IPS-NIHi7 (cell line): ENCODE measurements at regions not wholly inside any gene's neighbourhood (a gene's known extent, or its start where the extent isn't known, plus 50 kb on each side); places are given as distances from the start of the nearest gene placed in this dataset.
"Not testable (repeated sequence)": the region's sequence is repeated elsewhere in the genome, so short reads cannot be mapped to it uniquely, and the experiment has no call there.

Experiments
- DNase-seq: peaks from one replicate; pipeline ENCODE4 v3.0.0; 2012; ENCODE audit warnings: mixed read lengths; ENCODE audit errors: extremely low spot score

DNA sequence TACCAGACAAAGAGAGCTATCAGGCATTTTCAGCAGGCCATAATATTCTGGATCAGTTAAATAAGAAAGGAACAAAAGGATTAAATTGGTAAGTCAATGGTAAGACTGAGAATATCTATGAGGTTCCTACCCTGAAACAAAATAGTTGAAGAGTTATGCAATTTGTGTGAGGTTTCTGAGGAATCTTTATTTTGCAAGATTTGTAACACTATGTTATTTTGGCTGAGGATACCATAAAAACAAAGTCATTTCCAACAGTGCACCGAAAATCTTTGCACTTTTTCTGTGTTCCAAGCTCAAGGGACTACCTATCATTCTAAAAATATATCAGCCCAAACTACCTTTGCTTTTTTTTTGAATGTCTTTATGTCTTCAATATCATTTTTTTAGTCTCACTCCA, 383.3 kb upstream of the CITED2 start:
- DNase-seq, result no peak

DNA sequence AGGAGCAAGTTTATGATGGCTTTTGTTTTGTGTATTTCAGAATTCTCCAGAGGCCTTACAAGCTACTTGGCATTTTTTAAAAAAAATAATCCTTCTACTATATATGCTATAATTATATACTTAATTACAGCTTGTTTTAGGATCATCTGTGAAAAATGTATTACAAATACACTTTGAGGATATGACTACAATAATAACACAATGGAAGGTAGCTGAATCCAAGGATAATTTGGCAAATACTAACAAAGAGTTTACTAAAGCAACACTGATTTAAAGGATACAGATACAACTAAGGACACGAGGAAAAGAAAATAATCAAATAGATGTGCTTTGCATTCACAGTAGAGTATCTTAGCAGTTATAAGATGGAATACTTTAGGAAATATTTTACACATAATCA, 381.9 kb upstream of the CITED2 start:
- DNase-seq, result no peak

DNA sequence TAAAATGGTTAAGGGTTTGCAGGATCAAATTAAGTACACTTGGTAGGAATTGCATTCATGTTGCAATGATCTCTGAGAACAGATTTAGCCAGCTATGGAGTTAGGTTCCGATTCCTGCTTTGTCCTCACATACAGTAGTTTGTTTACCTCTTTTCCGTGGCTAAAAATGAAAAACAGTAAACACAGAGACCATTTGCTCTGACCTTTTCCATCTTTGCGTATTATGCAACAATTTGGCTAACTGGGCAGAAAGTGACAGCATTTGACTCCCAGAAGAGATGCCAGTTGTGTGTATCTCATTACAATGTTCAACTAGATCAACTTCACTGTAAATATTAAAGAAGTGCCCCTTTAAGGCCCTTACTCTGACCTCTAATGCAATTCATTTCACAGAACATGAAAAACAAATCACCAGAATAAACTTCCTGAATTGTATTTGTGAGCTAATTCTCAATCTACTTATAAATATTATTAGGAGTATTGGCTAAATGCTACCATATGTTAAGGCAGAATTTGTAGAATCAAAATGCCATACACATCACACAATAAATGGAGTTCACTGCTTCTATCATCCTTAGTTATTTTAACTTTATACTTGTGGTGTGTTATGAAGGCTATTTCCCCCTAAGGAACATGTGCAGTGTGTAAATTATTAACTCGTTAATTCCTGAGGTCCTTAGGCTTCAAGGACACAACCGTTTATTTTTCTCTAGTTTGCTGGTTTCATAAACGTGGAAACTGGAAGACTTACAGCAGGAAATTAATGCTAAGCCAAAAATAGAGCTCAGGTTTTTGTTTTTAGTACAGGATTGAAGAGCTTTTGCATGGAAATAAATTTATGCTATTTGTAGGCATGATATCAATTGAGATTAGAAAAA, 380.7 kb upstream of the CITED2 start:
- DNase-seq, result no peak

DNA sequence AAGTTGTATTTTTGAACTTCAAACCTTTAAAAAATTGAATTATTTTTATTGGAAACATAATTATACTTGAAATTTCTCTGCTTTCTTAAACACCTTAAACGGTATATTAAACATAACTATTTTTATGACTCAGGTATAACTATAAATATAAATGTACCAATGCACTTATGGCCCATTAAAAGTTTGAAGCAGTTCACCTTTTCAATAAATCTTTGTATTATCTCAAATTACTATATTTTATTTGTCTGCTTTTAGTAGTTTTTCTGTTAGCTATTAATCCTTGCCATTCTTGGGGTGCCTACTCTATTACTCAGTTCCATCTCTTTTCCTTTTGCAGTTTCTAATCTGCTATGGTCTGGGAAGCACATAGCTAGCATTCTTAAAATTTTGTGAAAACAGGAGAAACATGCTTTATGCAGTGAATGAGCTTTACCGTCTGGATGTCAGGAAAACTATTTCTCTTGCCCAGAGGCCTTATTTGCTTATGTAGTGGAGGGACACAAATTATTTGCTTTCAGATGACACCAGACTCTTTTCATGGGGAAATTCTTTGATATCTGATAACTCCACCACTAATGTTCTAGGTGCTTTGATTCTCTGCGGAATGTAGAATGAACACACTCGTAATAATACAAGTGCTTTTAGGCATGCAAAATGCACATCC, 378.9 kb upstream of the CITED2 start:
- no peak for DNase-seq

DNA sequence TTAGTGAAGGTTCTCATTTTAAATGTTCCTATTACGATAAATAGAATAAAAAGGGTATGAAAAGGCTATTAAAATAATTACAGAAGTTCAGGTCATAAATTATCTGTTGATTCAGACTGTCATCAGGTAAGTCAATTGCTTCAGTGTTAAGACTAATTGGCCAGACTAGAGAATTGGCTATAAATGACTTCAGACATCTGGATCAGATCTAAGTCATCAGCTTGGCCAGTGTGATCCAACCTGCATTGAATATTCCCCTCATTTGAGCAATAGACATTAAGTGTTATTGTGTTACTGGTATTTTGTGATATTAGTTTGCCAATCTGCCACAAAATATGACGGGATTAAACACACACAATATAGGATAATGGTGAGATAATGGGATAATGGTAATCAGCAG, 377.6 kb upstream of the CITED2 start:
- DNase-seq, result no peak

DNA sequence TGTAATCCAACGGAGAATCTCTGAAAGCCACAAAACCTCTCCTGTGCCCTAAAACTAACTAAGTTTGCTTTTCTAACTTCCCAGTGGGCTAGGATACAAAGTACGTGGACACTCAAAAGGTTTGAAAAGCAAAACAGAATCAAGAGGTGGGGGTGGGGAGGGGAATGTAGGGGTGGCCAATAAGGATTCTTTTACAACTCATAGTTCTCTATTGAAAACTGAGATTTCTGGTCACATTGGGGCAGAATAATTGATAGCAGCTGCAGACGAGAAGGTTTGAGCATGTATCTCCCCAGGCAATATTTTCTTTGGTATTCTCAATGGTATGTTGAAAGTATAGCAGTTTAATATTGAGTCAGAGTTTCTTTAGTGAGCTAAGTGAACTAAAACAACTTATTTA, 376.7 kb upstream of the CITED2 start:
- DNase-seq, result no peak

DNA sequence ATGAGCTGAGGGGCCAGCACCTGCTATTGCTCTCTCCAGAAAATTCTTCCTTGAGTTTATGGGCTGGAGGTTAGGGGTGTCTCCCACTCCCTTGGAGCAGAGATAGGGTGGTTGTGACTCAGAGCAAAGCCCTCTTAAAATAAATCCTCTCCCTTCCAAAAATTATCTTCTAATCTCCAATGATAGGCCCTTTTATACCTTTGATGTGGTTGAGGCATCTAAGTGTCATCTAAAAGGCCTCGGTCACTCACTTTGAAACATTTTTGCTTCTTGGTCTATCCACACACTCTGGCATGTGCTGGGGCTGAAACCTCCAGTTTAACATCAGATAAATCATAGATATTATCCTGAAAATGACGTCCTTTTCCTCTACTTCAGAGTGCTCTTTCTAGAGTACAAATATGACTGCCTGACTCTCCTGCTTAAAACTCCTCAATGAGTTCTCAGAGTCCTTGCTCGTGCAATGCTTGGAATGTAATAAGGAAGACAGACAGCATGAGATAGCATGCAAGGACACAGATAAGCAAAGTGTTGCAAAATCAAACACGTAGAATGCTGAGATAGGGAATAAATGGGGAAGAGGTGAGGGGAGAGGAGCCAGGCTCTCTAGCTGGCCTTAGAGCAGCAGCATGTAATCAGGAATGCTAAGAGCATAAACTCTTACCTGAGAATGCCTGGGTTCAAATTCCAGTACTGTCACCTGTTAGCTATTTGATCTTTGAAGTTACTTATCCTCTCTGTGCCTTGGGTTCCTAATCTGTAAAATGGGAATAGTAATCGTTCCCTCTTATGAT, 374.1 kb upstream of the CITED2 start:
- peak; percentile 8 for DNase-seq

DNA sequence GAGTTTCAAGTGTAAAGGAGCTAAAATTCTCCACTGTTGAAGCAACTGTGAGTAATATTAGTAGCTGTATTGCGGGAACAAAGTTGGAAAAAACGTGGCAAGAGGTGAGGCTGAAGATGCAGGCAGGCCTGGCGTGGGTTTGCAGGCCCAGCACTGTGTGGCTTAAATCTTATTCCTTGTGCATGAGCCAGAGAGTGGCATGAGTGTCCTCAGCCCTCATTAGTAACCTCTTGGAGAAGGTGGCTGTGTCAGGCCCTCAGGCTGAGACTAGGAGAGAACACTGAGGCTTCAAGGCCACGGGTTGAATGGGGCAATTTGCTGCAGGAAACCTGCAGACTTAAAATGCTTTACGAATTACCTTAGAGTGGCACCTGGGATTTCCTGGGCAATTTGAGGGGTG, 372.7 kb upstream of the CITED2 start:
- no peak for DNase-seq

DNA sequence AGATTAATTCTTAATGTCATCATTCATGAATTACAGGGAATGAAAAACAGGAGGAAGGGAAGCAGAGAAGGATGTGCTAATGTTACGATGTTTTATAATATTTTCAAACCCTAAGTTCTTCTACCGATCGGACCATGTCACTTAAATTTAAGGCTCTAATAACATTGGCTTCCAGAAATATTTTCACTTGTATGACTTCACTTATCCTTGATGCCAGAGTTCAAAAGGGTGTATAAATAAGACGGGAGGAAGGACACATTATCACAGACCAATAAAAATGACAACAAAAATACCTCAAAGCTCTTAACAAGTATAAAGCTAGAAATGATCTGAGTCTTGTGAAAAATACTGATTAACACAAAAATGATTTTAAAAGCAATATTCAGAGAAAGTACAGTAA, 370.4 kb upstream of the CITED2 start:
- DNase-seq, result no peak

DNA sequence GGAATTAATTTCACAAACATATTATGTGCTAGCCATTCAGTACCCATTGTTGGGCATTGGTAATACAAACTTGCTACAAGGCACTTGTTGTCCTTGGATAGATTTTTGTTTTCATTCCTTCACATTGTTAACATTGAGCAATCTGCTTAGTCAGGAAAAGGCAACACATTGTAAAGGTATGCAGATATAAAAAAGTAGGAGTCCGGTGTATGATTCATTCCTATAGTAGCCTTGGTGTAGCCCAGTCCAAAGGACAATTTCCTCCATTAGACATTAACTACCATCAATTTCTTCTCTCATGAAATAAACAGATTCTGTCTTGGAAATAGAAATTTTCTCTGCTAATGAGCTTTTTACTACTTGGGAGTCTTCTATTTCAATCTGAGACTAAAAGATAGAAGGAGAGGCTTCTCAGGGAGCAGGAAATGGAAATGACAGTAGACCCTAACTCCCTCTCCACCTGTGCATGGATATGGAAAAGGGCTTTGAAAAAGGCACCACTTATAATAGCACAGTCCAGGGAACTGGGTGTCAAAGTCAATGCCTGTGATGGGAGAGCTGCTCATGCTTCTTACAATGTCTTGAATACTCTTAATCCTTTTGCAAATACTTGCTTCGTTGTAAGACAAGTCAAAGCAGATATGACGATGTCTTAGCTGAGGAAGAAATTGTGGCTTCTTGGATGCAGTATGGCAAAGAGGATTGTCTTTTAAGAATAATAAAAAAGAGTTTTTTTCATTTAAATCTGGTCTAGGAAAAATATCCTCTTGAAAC, 369.4 kb upstream of the CITED2 start:
- DNase-seq, result no peak

DNA sequence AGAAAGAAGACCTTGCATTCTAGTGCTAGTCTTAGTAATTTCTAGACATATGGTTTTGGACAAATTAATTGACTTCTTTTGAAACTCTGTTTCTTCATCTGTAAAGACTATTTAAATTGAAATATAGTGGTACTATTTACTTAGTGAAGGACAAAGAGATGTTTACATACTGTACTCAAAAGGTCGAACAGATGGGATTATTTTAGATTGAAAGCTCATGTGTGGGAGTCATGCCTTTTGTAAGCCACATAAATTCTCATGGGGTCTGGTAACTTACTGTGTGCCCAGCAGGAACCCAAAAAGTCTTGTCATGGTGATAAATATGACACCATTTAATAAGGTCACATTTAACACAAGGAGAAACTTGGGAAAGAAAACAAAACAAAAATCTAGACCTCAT, 368.2 kb upstream of the CITED2 start:
- no peak for DNase-seq

DNA sequence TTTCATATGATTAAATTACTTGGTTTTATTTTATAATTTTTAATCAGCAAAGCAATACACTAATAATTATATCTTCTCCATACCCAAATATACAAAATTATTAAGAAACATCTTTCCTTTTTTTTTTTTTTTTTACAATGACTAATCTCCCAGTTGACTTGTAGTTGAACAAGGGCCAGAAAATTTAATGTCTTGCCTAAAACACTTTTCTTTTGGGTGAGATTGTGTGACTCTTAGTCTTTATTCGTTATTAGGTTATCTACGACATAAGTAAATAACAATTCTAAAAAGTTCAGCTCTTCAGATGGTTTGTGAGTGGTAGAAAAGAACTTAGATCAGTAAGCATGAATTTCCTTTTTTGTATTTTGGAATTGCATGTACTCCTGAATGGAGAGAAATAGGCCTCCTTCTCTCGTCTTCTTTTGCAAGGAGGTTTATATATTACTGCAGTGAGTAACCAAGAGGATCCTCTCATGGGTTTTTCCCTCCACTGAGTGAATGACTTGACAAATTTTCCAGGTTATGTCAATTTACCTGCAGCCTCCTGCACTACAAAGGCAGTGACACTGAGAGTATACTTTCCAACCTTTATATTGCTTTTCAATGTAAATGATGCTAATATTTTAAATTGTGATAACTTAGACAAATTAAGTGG, 364.5 kb upstream of the CITED2 start:
- no peak for DNase-seq

DNA sequence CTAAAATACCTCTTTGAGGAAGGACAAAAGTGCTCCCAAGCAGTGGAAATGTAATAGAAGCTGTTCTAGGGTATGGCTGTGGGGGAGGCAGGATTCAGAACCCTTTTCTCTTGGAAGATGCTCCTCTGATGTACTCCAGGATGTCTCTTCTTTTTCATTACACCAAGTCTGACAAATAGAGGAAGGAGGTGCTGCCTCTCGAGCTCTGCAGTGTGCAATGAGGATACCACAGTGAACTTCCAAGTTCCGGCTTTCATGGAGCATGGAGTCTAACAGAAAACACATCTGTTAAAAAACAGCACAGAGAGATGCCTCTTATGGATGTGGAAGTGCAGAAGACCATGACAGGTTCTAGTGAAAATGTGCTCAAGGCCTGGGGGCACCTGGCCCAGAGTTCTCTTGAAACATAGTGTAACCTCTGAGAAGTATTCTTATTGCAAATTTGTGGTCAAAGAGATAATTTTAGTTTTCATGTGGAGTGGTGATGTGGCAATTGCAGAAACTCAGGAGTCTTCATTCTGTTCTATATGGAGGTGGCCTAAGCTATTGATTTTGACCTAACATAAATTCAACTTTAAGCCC, 362.0 kb upstream of the CITED2 start:
- DNase-seq, result no peak

DNA sequence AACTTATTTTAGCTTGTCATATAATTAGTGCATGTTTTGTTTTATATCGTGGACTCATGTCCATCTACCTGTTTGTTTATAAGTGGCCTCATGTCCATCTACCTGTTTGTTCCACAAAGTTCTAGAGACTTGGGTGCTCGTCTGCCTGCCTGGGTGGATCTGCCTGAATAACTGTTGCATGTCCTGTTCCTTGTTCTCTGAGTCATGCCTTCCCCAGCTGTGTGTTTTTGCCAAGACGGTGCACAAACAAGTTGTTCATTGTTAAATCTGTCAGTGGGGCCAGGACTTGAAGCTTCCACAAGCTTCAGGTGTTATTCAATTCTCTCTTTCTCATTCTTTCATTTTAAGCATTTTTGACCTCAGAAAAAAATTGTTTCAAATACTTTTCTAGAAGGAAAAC, 358.0 kb upstream of the CITED2 start:
- no peak for DNase-seq

DNA sequence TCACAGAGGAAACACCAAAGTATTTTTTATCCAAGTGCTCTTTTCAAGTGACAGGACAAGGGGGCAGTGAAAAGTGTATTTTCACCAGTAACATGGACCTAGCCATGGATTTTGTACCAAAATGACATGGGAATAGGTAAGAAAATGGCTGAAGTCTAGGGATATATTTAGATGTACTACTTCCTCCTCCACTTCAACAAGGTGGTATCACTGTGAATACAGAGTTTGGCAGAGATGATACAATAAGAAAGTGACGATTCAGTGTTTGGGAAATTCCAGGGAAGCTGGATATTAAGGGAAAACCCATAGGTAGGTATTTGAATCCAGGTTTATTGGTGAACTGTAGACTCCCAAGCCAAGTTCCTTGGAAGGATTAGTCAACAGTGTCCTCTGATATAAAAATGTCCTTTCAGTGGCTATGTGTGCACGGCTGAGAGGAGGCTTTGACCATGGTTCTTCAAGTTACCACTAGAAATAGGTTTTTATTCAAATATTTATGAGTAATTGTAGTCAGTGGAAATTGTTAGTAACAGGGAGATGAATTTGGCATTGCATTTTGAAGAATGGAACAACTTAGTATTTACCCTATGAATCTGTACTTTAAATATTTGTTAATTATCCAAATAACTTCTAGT, 356.0 kb upstream of the CITED2 start:
- DNase-seq, result no peak

DNA sequence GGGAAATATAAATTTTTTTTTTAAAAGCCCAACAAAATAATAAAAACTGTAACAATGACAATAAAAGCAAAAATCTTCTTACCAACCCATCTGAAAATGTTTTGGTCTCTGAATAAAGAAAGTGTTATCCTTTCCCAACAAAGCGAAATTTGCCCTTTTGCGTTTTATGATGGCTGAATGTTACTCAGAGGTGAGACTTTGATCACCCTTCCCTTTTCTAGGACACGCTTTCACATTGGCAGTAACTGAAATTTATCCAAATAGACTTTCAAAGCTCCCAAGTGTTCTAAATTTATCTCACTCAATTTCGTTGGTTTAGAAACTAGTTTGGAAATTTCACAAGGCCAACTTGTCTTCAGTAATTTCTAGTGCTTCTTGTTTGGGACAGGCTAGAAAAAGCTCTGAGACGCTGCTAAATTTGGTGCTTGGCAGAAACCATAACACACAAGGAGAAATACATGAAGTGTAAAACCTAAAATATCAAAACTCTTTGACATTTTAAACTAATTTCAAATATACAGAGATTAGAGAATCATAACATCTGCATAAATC, 354.5 kb upstream of the CITED2 start:
- no peak for DNase-seq

DNA sequence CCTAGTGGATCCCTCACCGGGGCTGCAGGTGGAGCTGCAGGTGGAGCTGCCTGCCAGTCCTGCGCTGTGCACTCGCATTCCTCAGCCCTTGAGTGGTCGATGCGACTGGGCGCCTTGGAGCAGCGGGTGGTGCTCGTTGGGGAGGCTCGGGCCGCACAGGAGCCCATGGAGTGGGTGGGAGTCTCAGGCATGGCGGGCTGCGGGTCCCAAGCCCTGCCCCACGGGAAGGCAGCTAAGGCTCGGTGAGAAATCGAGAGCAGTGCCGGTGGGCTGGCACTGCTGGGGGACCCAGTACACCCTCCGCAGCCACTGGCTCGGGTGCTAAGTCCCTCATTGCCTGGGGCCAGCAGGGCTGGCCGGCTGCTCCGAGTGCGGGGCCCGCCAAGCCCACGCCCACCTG, 351.8 kb upstream of the CITED2 start:
- not testable (repeated sequence) for DNase-seq

DNA sequence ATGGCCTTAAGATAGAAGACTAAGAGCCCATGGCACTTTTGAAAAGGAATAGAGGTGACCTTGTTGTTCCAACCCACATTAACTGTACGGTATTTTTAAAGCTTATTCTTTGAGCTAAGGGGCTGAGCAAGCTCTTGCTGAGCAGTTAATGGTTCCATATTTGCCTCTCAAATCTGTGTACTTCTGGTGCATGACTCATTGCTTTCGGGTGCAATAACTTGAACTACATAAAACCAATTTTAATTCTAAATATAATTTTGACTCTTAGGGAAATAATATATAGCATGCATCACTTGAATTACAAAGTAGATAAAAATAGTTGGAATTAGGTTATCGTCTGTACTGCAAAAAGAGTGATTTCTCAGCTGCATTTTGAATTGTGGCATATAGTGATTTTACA, 348.1 kb upstream of the CITED2 start:
- DNase-seq, result no peak

DNA sequence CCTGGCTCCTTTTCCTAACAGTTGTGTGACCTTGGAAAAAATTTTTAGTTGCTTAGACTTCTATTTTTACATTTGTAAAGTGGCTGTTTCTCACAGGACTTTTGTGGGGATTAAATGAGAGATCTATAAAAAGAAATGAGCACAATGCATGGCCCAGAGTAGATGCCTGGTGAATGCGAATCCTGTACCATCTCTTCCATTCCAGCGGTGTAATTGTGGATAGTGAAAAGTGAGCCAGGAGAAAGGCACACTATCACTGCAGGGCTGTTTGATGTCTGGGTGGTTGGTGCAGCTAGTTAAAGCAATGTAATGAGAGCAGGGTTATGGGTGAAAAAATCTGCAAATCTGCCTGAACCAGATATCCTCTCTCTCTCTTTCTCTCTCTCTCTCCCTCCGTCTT, 347.5 kb upstream of the CITED2 start:
- no peak for DNase-seq

DNA sequence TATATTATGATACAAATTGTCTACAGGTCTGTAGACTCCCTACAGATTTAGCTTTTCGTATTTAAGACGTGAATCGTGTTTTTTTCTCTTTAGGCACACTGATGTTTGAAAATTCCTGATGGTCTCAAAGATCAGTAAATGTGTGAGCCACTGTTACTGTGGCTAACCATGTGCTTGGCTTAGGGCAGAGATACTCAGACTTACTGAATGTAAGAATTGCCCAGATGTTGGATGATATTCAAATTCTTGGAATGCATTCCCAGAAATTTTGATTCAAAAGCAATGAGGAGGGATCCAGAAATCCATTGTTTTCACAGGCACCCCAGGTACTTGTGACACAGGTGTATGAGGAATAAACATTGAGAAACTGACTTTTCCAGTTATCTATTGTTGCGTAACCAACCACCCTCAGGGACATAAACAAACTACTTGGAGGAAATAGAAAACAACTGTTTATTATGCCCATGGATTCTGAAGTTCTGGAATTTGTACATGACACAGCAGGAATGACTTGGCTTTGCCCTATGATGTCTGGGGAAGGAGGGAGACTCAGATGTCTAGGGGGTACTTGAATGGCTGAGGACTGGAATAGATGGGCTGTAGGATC, 339.6 kb upstream of the CITED2 start:
- no peak for DNase-seq
